Stimulated activated CD8-positive, alpha-beta memory T cell treated with anti-CD3 and anti-CD28 coated beads, Interleukin-12 subunit alpha, Interleukin-12 subunit beta, amount 100 ng/mL, for 1 hour (primary cell): ENCODE measurements at regions not wholly inside any gene's neighbourhood (a gene's known extent, or its start where the extent isn't known, plus 50 kb on each side); places are given as distances from the start of the nearest gene placed in this dataset.
"Not testable (repeated sequence)": the region's sequence is repeated elsewhere in the genome, so short reads cannot be mapped to it uniquely, and the experiment has no call there.

Experiments
- DNase-seq: peaks from one replicate; pipeline ENCODE4 v3.0.0-alpha.2; 2020; ENCODE audit warnings: low read depth

GRCh38 chr7:55303220-55303619, 61.9 kb upstream of the LANCL2 start:
- no peak for DNase-seq

GRCh38 chr7:55304018-55304762, 60.9 kb upstream of the LANCL2 start:
- no peak for DNase-seq

- DNase-seq = no peak
Measured at GRCh38 chr7:55305135-55305534, 60.0 kb upstream of the LANCL2 start.

- DNase-seq = no peak
Measured at GRCh38 chr7:55306331-55306730, 58.8 kb upstream of the LANCL2 start.

GRCh38 chr7:55307123-55307916, 57.8 kb upstream of the LANCL2 start:
- DNase-seq = no peak

GRCh38 chr7:55308186-55308929, 56.8 kb upstream of the LANCL2 start:
- DNase-seq = no peak

- peak; percentile 17 for DNase-seq
Measured at GRCh38 chr7:55309040-55309991, 55.8 kb upstream of the LANCL2 start.

- no peak for DNase-seq
Measured at GRCh38 chr7:55310287-55311025, 54.7 kb upstream of the LANCL2 start.

- DNase-seq = not testable (repeated sequence)
Measured at GRCh38 chr7:55311892-55312291, 53.2 kb upstream of the LANCL2 start.

GRCh38 chr7:55313671-55314070, 51.5 kb upstream of the LANCL2 start:
- not testable (repeated sequence) for DNase-seq

- no peak for DNase-seq
Measured at GRCh38 chr7:55314967-55315366, 50.2 kb upstream of the LANCL2 start.
